Glomerular visceral epithelial cell (primary cell): ENCODE measurements at regions not wholly inside any gene's neighbourhood (a gene's known extent, or its start where the extent isn't known, plus 50 kb on each side); places are given as distances from the start of the nearest gene placed in this dataset.
"Not testable (repeated sequence)": the region's sequence is repeated elsewhere in the genome, so short reads cannot be mapped to it uniquely, and the experiment has no call there.

ENCODE experiments used
- DNase-seq: peaks from one replicate; pipeline ENCODE4 v3.0.0-alpha.2; 2016; ENCODE audit errors: extremely low spot score

- not testable (repeated sequence) for DNase-seq
Observed at GRCh38 chr1:161454865-161455707, 50.2 kb upstream of the FCGR2A start.

- not testable (repeated sequence) for DNase-seq
Observed at GRCh38 chr1:161453950-161454864, 51.0 kb upstream of the FCGR2A start.

GRCh38 chr1:161451698-161452348 is 53.4 kb upstream of the FCGR2A start:
- not testable (repeated sequence) for DNase-seq

- not testable (repeated sequence) for DNase-seq
Observed at GRCh38 chr1:161447760-161448332, 57.4 kb upstream of the FCGR2A start.

DNA sequence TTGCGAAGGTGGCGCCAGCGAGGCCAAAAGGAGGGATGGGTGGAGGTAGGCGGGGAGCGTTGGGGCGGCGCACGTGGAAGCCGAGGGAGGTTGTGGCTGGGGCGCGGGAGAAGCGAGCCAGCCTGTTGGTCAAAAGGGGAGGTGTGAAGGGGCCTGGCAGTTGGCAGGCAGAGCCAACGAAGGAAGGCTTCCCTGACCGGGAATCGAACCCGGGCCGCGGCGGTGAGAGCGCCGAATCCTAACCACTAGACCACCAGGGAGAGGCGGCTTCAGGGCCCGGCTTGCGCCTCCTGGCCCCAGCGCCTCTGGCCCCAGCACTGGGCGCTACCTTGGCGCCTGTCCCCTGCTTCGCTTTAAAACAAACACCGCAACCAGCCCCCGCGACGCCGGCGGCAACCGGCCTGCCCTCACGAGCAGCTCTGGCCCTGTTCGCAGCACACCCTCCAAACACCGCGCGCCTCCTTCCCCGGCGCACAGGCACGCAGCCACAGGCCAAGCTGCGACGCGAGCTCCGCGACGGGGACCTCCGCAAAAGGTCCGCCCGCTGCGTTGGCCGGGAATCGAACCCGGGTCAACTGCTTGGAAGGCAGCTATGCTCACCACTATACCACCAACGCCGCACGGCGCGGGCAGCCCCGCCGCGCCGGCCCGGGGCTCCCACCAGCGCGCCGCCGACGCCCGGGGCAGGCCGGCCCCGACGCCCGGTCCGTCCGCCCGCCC is 58.1 kb upstream of the FCGR2A start:
- DNase-seq, result not testable (repeated sequence)

DNA sequence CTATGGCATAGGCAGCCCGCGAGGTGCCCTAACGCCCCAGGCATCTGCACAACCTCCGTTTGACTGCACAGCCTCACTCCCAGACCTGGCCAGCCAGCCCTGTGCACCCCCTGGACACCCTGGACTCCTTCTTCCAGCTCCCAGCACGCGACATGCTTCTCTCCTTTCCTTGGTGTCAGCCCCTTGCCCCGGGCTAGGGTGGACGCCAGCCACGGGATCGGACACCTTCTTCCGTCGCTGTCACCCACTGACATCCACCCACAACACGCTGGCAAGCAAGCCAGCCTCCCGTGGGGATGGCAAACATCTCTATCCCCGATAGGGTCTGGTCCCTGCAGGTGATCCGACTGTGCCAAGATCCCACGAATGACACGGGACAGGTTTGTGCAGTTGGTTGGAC is 60.5 kb upstream of the FCGR2A start:
- DNase-seq, result not testable (repeated sequence)

- DNase-seq, result not testable (repeated sequence)
Observed at GRCh38 chr1:161444255-161444654, 61.0 kb upstream of the FCGR2A start.

GRCh38 chr1:161440312-161440894 is 64.9 kb upstream of the FCGR2A start:
- peak; percentile 72 for DNase-seq

DNA sequence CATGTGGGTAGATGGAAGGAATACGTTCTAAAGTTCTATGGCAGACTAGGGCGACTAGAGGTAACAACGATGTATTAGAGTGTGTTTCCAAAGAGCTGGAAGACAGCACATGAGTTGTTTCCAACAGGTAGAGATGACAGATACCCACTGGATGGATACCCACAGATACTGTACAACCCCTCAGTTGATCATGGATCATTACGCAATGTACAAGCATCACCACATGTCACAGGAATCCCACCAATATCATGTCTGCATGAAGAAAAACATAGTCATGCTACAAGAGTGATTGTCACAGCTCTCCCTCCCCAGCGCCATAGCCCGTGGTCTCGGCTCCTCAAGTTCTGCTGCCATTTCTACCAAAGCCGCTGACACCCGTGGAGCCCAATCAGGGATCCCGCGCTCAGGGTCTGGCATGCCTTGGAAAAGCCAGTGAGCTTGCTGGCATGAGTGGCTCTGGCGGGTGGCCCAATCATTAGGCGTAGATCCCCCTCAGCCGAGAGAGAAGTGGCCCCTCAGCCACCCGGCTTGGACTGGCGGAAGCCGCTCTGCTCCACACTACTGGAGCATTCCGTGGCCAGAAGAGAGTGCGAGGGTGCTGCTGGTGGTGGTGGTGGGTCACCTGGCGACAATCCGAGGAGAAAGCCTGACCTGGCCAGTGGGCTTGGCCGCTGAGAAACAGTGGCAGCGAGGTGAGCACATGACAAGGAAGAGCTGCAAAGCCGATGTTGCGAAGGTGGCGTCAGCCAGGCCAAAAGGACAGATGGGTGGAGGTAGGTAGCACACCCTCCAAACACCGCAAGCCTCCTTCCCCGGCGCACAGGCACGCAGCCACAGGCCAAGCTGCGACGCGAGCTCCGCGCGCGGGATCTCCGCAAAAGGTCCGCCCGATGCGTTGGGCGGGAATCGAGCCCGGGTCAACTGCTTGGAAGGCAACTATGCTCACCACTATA is 65.7 kb upstream of the FCGR2A start:
- peak; percentile 16 for DNase-seq

- DNase-seq, result not testable (repeated sequence)
Observed at GRCh38 chr1:161433191-161433590, 65.5 kb upstream of the CFAP126 start.

DNA sequence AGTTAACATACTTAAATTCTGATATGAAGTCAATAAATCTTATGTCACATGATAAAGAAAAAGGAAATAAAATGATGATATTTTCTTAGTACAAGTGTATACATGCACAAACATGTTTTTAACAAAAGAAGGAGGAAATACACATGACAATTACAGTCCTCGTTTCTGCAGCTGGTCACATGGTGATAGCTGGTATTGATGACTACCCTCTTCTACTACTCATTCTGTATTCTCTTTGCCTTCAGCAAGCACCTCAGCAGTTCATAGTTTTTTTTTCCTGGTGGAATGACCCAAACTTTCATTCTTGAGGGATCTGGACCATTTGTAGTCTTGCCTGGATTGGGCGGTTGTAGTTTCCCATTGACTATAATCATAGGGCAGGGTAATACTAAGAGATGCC is 64.4 kb upstream of the CFAP126 start:
- DNase-seq, result no peak

DNA sequence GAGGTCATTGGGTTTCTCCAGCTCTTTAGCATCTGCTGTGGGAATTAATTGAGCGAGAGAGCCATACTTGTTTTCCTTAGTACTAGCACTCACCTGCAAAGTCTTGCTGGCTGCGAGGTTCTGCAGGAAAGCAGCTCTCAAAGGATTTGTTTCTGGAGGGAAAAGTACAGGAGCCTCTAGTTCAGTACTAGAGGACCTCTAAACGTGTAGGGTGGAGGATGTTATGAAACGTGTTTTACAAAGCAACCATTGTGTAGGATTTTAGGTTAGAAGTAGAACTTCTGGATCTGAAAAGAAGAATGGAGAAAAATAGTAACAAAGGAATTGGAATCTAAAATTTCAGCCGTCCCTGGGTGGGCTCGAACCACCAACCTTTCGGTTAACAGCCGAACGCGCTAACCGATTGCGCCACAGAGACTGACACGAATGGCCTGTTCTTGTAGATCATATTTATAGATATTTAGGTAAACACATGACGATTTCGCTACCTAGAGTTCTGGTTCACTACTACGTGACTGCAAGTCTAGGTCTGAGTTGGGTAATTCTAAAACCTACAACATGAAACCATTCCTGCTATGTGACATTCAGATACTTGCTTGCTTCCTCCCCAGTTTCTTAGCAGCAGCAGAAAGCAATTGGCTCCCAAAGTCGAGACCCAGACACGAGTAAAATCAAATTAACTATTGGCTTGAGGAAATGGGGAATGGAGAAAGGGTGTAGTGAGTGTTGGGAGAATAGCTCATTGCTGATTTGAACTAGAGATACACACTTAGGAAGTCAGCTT is 60.2 kb upstream of the CFAP126 start:
- peak; percentile 68 for DNase-seq

DNA sequence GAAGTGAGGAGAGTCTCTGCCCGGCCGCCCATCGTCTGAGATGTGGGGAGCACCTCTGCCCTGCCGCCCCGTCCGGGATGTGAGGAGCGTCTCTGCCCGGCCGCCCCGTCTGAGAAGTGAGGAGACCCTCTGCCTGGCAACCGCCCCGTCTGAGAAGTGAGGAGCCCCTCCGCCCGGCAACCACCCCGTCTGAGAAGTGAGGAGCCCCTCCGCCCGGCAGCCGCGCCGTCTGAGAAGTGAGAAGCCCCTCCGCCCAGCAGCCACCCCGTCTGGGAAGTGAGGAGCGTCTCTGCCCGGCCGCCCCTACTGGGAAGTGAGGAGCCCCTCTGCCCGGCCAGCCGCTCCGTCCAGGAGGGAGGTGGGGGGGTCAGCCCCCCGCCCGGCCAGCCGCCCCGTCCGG is 55.2 kb upstream of the CFAP126 start:
- not testable (repeated sequence) for DNase-seq

GRCh38 chr1:161421456-161421855 is 53.8 kb upstream of the CFAP126 start:
- DNase-seq, result no peak

DNA sequence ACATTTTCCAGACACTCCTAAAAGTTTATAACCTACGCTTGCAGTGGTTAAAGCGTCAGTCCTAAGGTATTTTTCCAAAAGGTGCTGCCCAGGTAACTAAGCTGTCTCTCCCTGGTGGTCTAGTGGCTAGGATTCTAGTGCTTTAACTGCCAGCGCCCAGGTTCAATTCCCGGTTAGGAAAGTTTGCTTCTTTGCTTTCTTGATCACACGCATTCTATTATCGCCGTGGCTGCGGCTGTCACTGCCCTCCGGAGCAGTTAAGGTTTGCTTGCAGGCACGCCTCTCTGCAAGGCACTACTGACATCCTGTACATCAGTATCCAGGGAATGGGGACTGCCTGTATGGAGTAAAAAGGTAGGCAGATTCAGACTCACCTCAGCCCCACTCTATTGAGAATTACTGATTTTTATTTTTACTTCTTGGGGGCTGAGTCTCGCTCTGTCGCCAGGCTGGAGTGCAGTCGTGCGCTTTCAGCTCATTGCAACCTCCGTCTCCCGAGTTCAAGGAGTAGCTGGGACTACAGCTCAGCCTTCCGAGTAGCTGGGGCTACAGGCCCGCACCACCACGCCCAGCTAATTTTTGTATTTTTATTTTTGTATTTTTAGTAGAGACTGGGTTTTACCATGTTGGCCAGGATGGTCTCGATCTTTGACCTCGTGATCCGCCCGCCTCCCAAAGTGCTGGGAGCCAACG is 53.2 kb upstream of the CFAP126 start:
- no peak for DNase-seq

GRCh38 chr1:161417536-161417935 is 49.9 kb upstream of the CFAP126 start:
- DNase-seq, result not testable (repeated sequence)
